HCT116 (cell line): ENCODE measurements at regions not wholly inside any gene's neighbourhood (a gene's known extent, or its start where the extent isn't known, plus 50 kb on each side); places are given as distances from the start of the nearest gene placed in this dataset.

Source experiments
- ATF3 ChIP-seq: IDR thresholded peaks from 2 replicates; pipeline ENCODE4 v1.6.1; 2012
- CEBPB ChIP-seq: IDR thresholded peaks from 2 replicates; pipeline ENCODE4 v1.6.1; 2012; ENCODE audit warnings: low read depth
- CTCF ChIP-seq, 3 experiments: fragments of 200-600 bp in 1 of 3; sonication (generic) in 1 of 3; IDR thresholded peaks in 2 of 3; conservative IDR thresholded peaks in 1 of 3; 2 replicates each; pipeline ENCODE4 v1.5.1; 2012 to 2017; ENCODE audit warnings: low read depth in 2 of 3, low read length in 2 of 3, antibody characterized with exemption in 1 of 3, borderline replicate concordance in 1 of 3, control low read depth in 1 of 3, mild to moderate bottlenecking in 1 of 3, mixed read lengths in 1 of 3, mixed run types in 1 of 3, moderate library complexity in 1 of 3; ENCODE audit not compliant: insufficient read depth in 1 of 3
- EGR1 ChIP-seq: IDR thresholded peaks from 2 replicates; pipeline ENCODE4 v1.6.1; 2012; ENCODE audit warnings: low read depth
- EZH2phosphoT487 ChIP-seq: fragments of 200-600 bp; IDR thresholded peaks from 2 replicates; pipeline ENCODE4 v1.6.1; 2018; ENCODE audit warnings: antibody characterized with exemption, borderline replicate concordance
- JUND ChIP-seq: IDR thresholded peaks from 2 replicates; pipeline ENCODE4 v1.6.1; 2012
- POLR2A ChIP-seq: IDR thresholded peaks from 2 replicates; pipeline ENCODE4 v1.7.0; 2011; ENCODE audit warnings: borderline replicate concordance; ENCODE audit not compliant: insufficient read depth, insufficient read length; ENCODE audit errors: extremely low read depth
- REST ChIP-seq: IDR thresholded peaks from 2 replicates; pipeline ENCODE4 v1.6.1; 2012; ENCODE audit warnings: low read depth
- SIN3A ChIP-seq: IDR thresholded peaks from 2 replicates; pipeline ENCODE4 v1.6.1; 2012; ENCODE audit warnings: low read depth
- SP1 ChIP-seq: IDR thresholded peaks from 2 replicates; pipeline ENCODE4 v1.6.1; 2012; ENCODE audit warnings: low read depth
- TCF7L2 ChIP-seq: IDR thresholded peaks from 2 replicates; pipeline ENCODE4 v1.7.0; 2011; ENCODE audit warnings: borderline replicate concordance, inconsistent platforms; ENCODE audit not compliant: insufficient read depth, insufficient read length; ENCODE audit errors: extremely low read depth
- YY1 ChIP-seq: IDR thresholded peaks from 2 replicates; pipeline ENCODE4 v1.6.1; 2011; ENCODE audit warnings: low read length, low read depth, moderate library complexity, mild to moderate bottlenecking; ENCODE audit not compliant: insufficient replicate concordance; ENCODE audit errors: extremely low read depth
- ZNF274 ChIP-seq: fragments of 200-500 bp; sonication (Bioruptor generic); IDR thresholded peaks from 2 replicates; pipeline ENCODE4 v1.6.1; 2014; ENCODE audit warnings: mild to moderate bottlenecking, low read depth, low read length, inconsistent platforms

- no peak for TF ChIP-seq CEBPB
- no peak for TF ChIP-seq SP1
- TF ChIP-seq CTCF (IDR thresholded peaks at IDR 0.05 in 2 of 3, conservative IDR thresholded peaks at IDR 0.05 in 1 of 3; ENCODE audit: borderline replicate concordance in 1 of 3, insufficient read depth in 1 of 3, low read depth in 2 of 3, low read length in 2 of 3): no peak
- TF ChIP-seq SIN3A: no peak
- TF ChIP-seq TCF7L2: no peak
- TF ChIP-seq REST: no peak
- no peak for TF ChIP-seq POLR2A
- TF ChIP-seq YY1: no peak
- TF ChIP-seq EZH2phosphoT487: no peak
- no peak for TF ChIP-seq ATF3
- no peak for TF ChIP-seq JUND
- TF ChIP-seq EGR1: no peak
- no peak for TF ChIP-seq ZNF274
Observed at GRCh38 chr14:56963381-56963780, 153.1 kb upstream of the OTX2 start.
